ENCODE measurements at regions not wholly inside any gene's neighbourhood (a gene's known extent, or its start where the extent isn't known, plus 50 kb on each side); places are given as distances from the start of the nearest gene placed in this dataset.

- TF ChIP-seq CTCF (IDR thresholded peaks at IDR 0.05) (no peak), EZH2phosphoT487 (IDR thresholded peaks at IDR 0.05) (no peak), EZH2 (IDR thresholded peaks at IDR 0.05) (no peak)
Observed at GRCh38 chr2:6171294-6171693, 479.1 kb downstream of the SOX11 start.

All from neural progenitor cell (in vitro differentiated cells).